GM23338 (cell line): ENCODE measurements at regions not wholly inside any gene's neighbourhood (a gene's known extent, or its start where the extent isn't known, plus 50 kb on each side); places are given as distances from the start of the nearest gene placed in this dataset.

Source experiments
- ATAC-seq: fragments of 200-7000 bp; cut with Tn5 transposase; 3 replicates; pipeline ENCODE4 v1.9.1; 2020
- DNase-seq: peaks from one replicate; pipeline ENCODE4 v3.0.0-alpha.2; 2015; ENCODE audit warnings: low spot score
- H2AFZ ChIP-seq: fragments of 200-600 bp; sonication (generic); 2 replicates; pipeline ENCODE4 v1.8.0; 2016; ENCODE audit warnings: antibody characterized with exemption, mild to moderate bottlenecking, moderate library complexity
- H3F3A ChIP-seq: fragments of 200-600 bp; sonication (generic); replicated peaks from 2 replicates; pipeline ENCODE4 v1.8.0; 2017; ENCODE audit warnings: antibody characterized with exemption, mixed run types, low read depth
- H3K27ac ChIP-seq: fragments of 200-600 bp; sonication (generic); 2 replicates; pipeline ENCODE4 v1.6.1; 2016; ENCODE audit warnings: low read depth
- H3K27me3 ChIP-seq: fragments of 200-600 bp; sonication (generic); 2 replicates; pipeline ENCODE4 v1.8.0; 2016; ENCODE audit warnings: mild to moderate bottlenecking, mixed run types, moderate library complexity; ENCODE audit not compliant: insufficient read depth
- H3K36me3 ChIP-seq: fragments of 200-600 bp; sonication (generic); 2 replicates; pipeline ENCODE4 v1.8.0; 2016; ENCODE audit warnings: mild to moderate bottlenecking; ENCODE audit not compliant: insufficient read depth
- H3K4me1 ChIP-seq: fragments of 200-600 bp; sonication (generic); 2 replicates; pipeline ENCODE4 v1.8.0; 2016; ENCODE audit warnings: mild to moderate bottlenecking, moderate library complexity; ENCODE audit not compliant: insufficient read depth
- H3K4me2 ChIP-seq: fragments of 200-600 bp; sonication (generic); 2 replicates; pipeline ENCODE4 v1.7.1; 2017; ENCODE audit warnings: mixed run types
- H3K4me3 ChIP-seq: fragments of 200-600 bp; sonication (generic); 2 replicates; pipeline ENCODE4 v1.6.1; 2016; ENCODE audit warnings: mixed run types
- H3K79me2 ChIP-seq: fragments of 200-600 bp; sonication (generic); replicated peaks from 2 replicates; pipeline ENCODE4 v1.8.0; 2017; ENCODE audit warnings: mild to moderate bottlenecking; ENCODE audit not compliant: insufficient read depth
- H3K9me2 ChIP-seq: fragments of 200-600 bp; sonication (generic); 2 replicates; pipeline ENCODE4 v1.8.0; 2017; ENCODE audit not compliant: insufficient read depth
- H4K20me1 ChIP-seq: fragments of 200-600 bp; sonication (generic); replicated peaks from 2 replicates; pipeline ENCODE4 v1.8.0; 2017; ENCODE audit warnings: mild to moderate bottlenecking; ENCODE audit not compliant: insufficient read depth
- H3K27ac Mint-ChIP-seq: 2 replicates; pipeline ENCODE4 v1.8.0; 2020; ENCODE audit warnings: inconsistent platforms, mild to moderate bottlenecking, moderate library complexity, mixed read lengths
- H3K27me3 Mint-ChIP-seq: 3 replicates; pipeline ENCODE4 v1.8.0; 2022; ENCODE audit warnings: low read depth, mild to moderate bottlenecking, moderate library complexity, mixed read lengths, inconsistent platforms; ENCODE audit not compliant: insufficient read depth, poor library complexity
- H3K36me3 Mint-ChIP-seq: 3 replicates; pipeline ENCODE4 v1.8.0; 2021; ENCODE audit warnings: low read depth, mild to moderate bottlenecking, inconsistent platforms, moderate library complexity, mixed read lengths
- H3K4me1 Mint-ChIP-seq: 3 replicates; pipeline ENCODE4 v1.8.0; 2020; ENCODE audit warnings: mild to moderate bottlenecking, inconsistent platforms, mixed read lengths
- H3K4me3 Mint-ChIP-seq: 3 replicates; pipeline ENCODE4 v1.8.0; 2021; ENCODE audit warnings: moderate library complexity, mild to moderate bottlenecking, inconsistent platforms, mixed read lengths
- H3K9me3 Mint-ChIP-seq: 3 replicates; pipeline ENCODE4 v1.8.0; 2020; ENCODE audit warnings: moderate library complexity, mild to moderate bottlenecking, inconsistent platforms, mixed read lengths
- CTCF ChIP-seq, 2 experiments: fragments of 200-600 bp in 1 of 2; sonication (generic) in 1 of 2; conservative IDR thresholded peaks; 2 replicates each; pipeline versions ENCODE4 v1.5.1 to v1.6.1; 2016 to 2017; ENCODE audit warnings: antibody characterized with exemption in 2 of 2, low read depth in 2 of 2, mild to moderate bottlenecking in 2 of 2, moderate library complexity in 1 of 2
- ETS1 ChIP-seq: IDR thresholded peaks from 2 replicates; pipeline ENCODE4 v1.6.1; 2016; ENCODE audit warnings: antibody characterized with exemption
- EZH2 ChIP-seq: fragments of 200-600 bp; sonication (generic); IDR thresholded peaks from one replicate; pipeline ENCODE4 v1.8.0; 2017; ENCODE audit warnings: antibody characterized with exemption, mild to moderate bottlenecking, low read depth; ENCODE audit not compliant: unreplicated experiment
- NANOG ChIP-seq: IDR thresholded peaks from 2 replicates; pipeline ENCODE4 v1.6.1; 2016; ENCODE audit warnings: antibody characterized with exemption, borderline replicate concordance
- REST ChIP-seq: IDR thresholded peaks from one replicate; pipeline ENCODE4 v1.6.1; 2018; ENCODE audit warnings: antibody characterized with exemption; ENCODE audit not compliant: unreplicated experiment
- STAT1 ChIP-seq: IDR thresholded peaks from one replicate; pipeline ENCODE4 v1.6.1; 2016; ENCODE audit warnings: antibody characterized with exemption; ENCODE audit not compliant: unreplicated experiment
- ZNF114 ChIP-seq: fragments of 250-450 bp; sonication (Bioruptor Pico); IDR thresholded peaks from 2 replicates; pipeline ENCODE4 v1.5.0; 2020; ENCODE audit warnings: mild to moderate bottlenecking, moderate library complexity
- ZNF331 ChIP-seq: fragments of 250-450 bp; sonication (Bioruptor Pico); IDR thresholded peaks from 2 replicates; pipeline ENCODE4 v1.5.0; 2020; ENCODE audit warnings: low read depth, mild to moderate bottlenecking, moderate library complexity

- Mint-ChIP-seq H3K36me3 (no peaks in the 10 kb centered on the region), H3K4me3 (no peak overlapping the region), H3K27me3 (no peaks in the 10 kb centered on the region), H3K27ac (no peak overlapping the region), H3K4me1 (peaks cover 6% of the 10 kb centered on the region; the same call in 2 of the 3 replicates), H3K9me3 (no peaks in the 10 kb centered on the region)
- ATAC-seq (no peak), DNase-seq (no peak)
- Histone ChIP-seq H3K4me1 (0 out of 2 replicates have a peak, but pooled peaks cover 4% of the 10 kb centered on the region), H3K4me2 (no peak overlapping the region), H3K4me3 (no peak overlapping the region), H3K9me2 (no peaks in the 10 kb centered on the region; the same call in 1 of the 2 replicates), H2AFZ (no peak overlapping the region), H3K27ac (no peak overlapping the region), H4K20me1 (no peaks in the 10 kb centered on the region), H3K27me3 (no peaks in the 10 kb centered on the region), H3F3A (no peaks in the 10 kb centered on the region), H3K79me2 (no peaks in the 10 kb centered on the region), H3K36me3 (no peaks in the 10 kb centered on the region)
- TF ChIP-seq ZNF114 (CRISPR knock-in tag) = no peak
- TF ChIP-seq STAT1 = no peak
- TF ChIP-seq ETS1 = no peak
- no peak for TF ChIP-seq ZNF331
- TF ChIP-seq REST = no peak
- no peak for TF ChIP-seq NANOG
- TF ChIP-seq EZH2 = no peak
These were observed 1073.3 kb upstream of the CDH2 start for GRCh38 chr18:29250259-29250658.

- peak overlapping the region; percentile 60; the same call in 1 of the 2 replicates for H2AFZ ChIP-seq
- no peaks in the 10 kb centered on the region for H3K79me2 ChIP-seq
- H3K9me3 Mint-ChIP-seq = no peaks in the 10 kb centered on the region
- H4K20me1 ChIP-seq = no peaks in the 10 kb centered on the region
- H3K4me2 ChIP-seq = no peak overlapping the region
- no peaks in the 10 kb centered on the region; the same call in 1 of the 2 replicates for H3K9me2 ChIP-seq
- no peaks in the 10 kb centered on the region for H3K36me3 ChIP-seq
- no peak for ATAC-seq
- no peak overlapping the region for H3K27ac ChIP-seq
- H3K27me3 Mint-ChIP-seq = no peaks in the 10 kb centered on the region
- H3K36me3 Mint-ChIP-seq = no peaks in the 10 kb centered on the region
- H3K4me1 Mint-ChIP-seq = peaks cover 6% of the 10 kb centered on the region; the same call in 2 of the 3 replicates
- no peak for DNase-seq
- no peak overlapping the region for H3K4me3 Mint-ChIP-seq
- H3K27ac Mint-ChIP-seq = peak overlapping the region; percentile 26; the same call in 1 of the 2 replicates
- H3K27me3 ChIP-seq = no peaks in the 10 kb centered on the region
- 0 out of 2 replicates have a peak, but pooled peaks cover 4% of the 10 kb centered on the region for H3K4me1 ChIP-seq
- no peaks in the 10 kb centered on the region for H3F3A ChIP-seq
- no peak overlapping the region for H3K4me3 ChIP-seq
- TF ChIP-seq CTCF (conservative IDR thresholded peaks at IDR 0.05; ENCODE audit: low read depth in 2 of 2) (no peak), NANOG (no peak), ETS1 (no peak), EZH2 (no peak), ZNF331 (no peak), STAT1 (no peak)
These were observed 1071.9 kb upstream of the CDH2 start for GRCh38 chr18:29248805-29249204.
